B cell (primary cell): ENCODE measurements at regions not wholly inside any gene's neighbourhood (a gene's known extent, or its start where the extent isn't known, plus 50 kb on each side); places are given as distances from the start of the nearest gene placed in this dataset.

Source experiments
- ATAC-seq: fragments of 200-7000 bp; cut with Tn5 transposase; one replicate; pipeline ENCODE4 v1.10.0; 2021; ENCODE audit warnings: low read depth, mild to moderate bottlenecking, moderate number of reproducible peaks, moderate library complexity
- CTCF ChIA-PET: fragments of 350-600 bp; sonication (Branson Sonifier 250); formaldehyde crosslinking; loops from one replicate; lab custom pipeline; 2021; ENCODE audit warnings: antibody characterized with exemption, inconsistent platforms; lab: Charles Lee
- POLR2A ChIA-PET: fragments of 350-600 bp; sonication (Branson Sonifier 250); formaldehyde crosslinking; loops from one replicate; lab custom pipeline; 2021; ENCODE audit warnings: antibody characterized with exemption; lab: Charles Lee
- DNase-seq: peaks from one replicate; pipeline ENCODE4 v3.0.0; 2013
- H2AFZ ChIP-seq: 2 replicates; pipeline ENCODE4 v1.6.1; 2012; ENCODE audit warnings: mild to moderate bottlenecking, low read depth, low read length; ENCODE audit not compliant: insufficient read depth, poor library complexity, severe bottlenecking
- H3K27ac ChIP-seq, 2 donors: 1 replicate in 1 of 2; 2 replicates in 1 of 2; pipeline ENCODE4 v1.5.1; 2012 to 2013; ENCODE audit warnings: low read length in 2 of 2, mild to moderate bottlenecking in 2 of 2, moderate library complexity in 1 of 2
- H3K27me3 ChIP-seq, 4 experiments: fragments of 200-600 bp in 1 of 4; sonication (generic) in 1 of 4; replicated peaks in 1 of 4; 1 replicate in 2 of 4; 2 replicates in 2 of 4; pipeline versions ENCODE4 v1.6.1 to v1.7.0; 2013 to 2016; ENCODE audit warnings: low read length in 3 of 4, mild to moderate bottlenecking in 2 of 4, mixed read lengths in 1 of 4, moderate library complexity in 1 of 4; ENCODE audit not compliant: insufficient read depth in 4 of 4, control insufficient read depth in 3 of 4; ENCODE audit errors: control extremely low read depth in 1 of 4
- H3K36me3 ChIP-seq, 2 experiments: replicated peaks in 1 of 2; 1 replicate in 1 of 2; 2 replicates in 1 of 2; pipeline versions ENCODE4 v1.6.1 to v1.7.1; 2013; ENCODE audit warnings: low read length in 1 of 2; ENCODE audit not compliant: insufficient read depth in 2 of 2, control insufficient read depth in 1 of 2; ENCODE audit errors: control extremely low read depth in 1 of 2, extremely low read depth in 1 of 2
- H3K4me1 ChIP-seq, 2 donors: fragments of 200-600 bp in 1 of 2; sonication (generic) in 1 of 2; 1 replicate in 1 of 2; 2 replicates in 1 of 2; pipeline versions ENCODE4 v1.5.1 to v1.6.1; 2013 to 2017; ENCODE audit warnings: low read length in 2 of 2; ENCODE audit not compliant: control insufficient read depth in 2 of 2, insufficient read depth in 2 of 2
- H3K4me2 ChIP-seq: replicated peaks from 2 replicates; pipeline ENCODE3; 2012; ENCODE audit warnings: mild to moderate bottlenecking, low read depth, low read length; ENCODE audit not compliant: poor library complexity, severe bottlenecking
- H3K4me3 ChIP-seq, 5 experiments: fragments of 200-600 bp in 1 of 5; sonication (generic) in 1 of 5; 1 replicate in 3 of 5; 2 replicates in 2 of 5; pipeline versions ENCODE4 v1.5.1 to v1.7.0; 2011 to 2016; ENCODE audit warnings: low read length in 4 of 5, mild to moderate bottlenecking in 4 of 5, low read depth in 2 of 5, control low read depth in 1 of 5, moderate library complexity in 1 of 5; ENCODE audit not compliant: insufficient read depth in 1 of 5; ENCODE audit errors: control extremely low read depth in 1 of 5, extremely low read depth in 1 of 5
- H3K79me2 ChIP-seq: fragments of 200-600 bp; sonication (generic); one replicate; pipeline ENCODE4 v1.6.0; 2016; ENCODE audit warnings: low read length; ENCODE audit not compliant: control insufficient read depth, insufficient read depth
- H3K9ac ChIP-seq: fragments of 200-600 bp; sonication (generic); 2 replicates; pipeline ENCODE4 v1.6.1; 2017; ENCODE audit warnings: mild to moderate bottlenecking, low read length, moderate library complexity
- H3K9me3 ChIP-seq, 3 donors: one replicate each; pipeline versions ENCODE4 v1.6.1 to v1.7.1; 2013; ENCODE audit warnings: low read length in 2 of 3; ENCODE audit not compliant: control insufficient read depth in 2 of 3, insufficient read depth in 1 of 3; ENCODE audit errors: control extremely low read depth in 1 of 3
- H4K20me1 ChIP-seq: 2 replicates; pipeline ENCODE4 v1.6.0; 2012; ENCODE audit warnings: mild to moderate bottlenecking, low read length; ENCODE audit not compliant: insufficient read depth, control insufficient read depth, poor library complexity, severe bottlenecking
- H3K27ac Mint-ChIP-seq: one replicate; pipeline ENCODE4 v1.8.0; 2021; ENCODE audit warnings: mixed read lengths
- H3K27me3 Mint-ChIP-seq: one replicate; pipeline ENCODE4 v1.8.0; 2021; ENCODE audit warnings: mixed read lengths
- H3K4me1 Mint-ChIP-seq: one replicate; pipeline ENCODE4 v1.8.0; 2021; ENCODE audit warnings: mixed read lengths
- H3K4me3 Mint-ChIP-seq: one replicate; pipeline ENCODE4 v1.8.0; 2021; ENCODE audit warnings: mixed read lengths
- H3K9me3 Mint-ChIP-seq: one replicate; pipeline ENCODE4 v1.8.0; 2022; ENCODE audit warnings: mixed read lengths; ENCODE audit not compliant: insufficient read depth
- EZH2 ChIP-seq: IDR thresholded peaks from 2 replicates; pipeline ENCODE4 v1.6.1; 2012; ENCODE audit warnings: borderline replicate concordance, low read depth, mild to moderate bottlenecking, moderate library complexity, low read length; ENCODE audit not compliant: insufficient read depth, poor library complexity, severe bottlenecking
- WGBS: methylation state at CpG from one replicate; pipeline ENCODE4 v1.1.5; 2013; ENCODE audit warnings: missing lambda C conversion rate; ENCODE audit not compliant: insufficient coverage; 5-methylcytosine and 5-hydroxymethylcytosine counted together
- intact Hi-C: fragments of 100-400 bp; cut with micrococcal nuclease; formaldehyde crosslinking; loops from one replicate; pipeline ENCODE4 v1.10.0; 2022
- TF ChIP-seq, protein P1 (sequence below): fragments of 200-600 bp; IDR thresholded peaks from one replicate; pipeline ENCODE4 v1.8.0; 2022; ENCODE audit warnings: antibody characterized with exemption, mild to moderate bottlenecking

DNA sequence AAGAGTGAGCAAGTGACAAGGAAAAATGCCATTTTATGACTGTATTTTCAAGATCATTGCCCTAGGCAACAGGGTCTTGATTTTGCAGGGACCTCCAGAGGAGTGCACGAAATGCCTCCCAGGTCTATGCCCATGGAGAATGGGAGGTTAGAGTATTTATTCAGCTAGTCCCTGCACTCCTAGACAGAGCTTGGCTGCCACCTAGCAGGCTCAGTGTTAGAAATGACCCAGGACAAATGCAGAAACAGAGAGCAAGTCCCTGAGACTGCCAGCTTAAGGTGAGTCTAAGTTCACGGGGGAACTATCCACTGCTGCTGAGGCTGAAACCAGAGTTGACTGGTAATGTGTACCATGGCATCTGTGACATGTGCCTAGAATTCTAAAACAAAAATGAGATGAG is 506.4 kb downstream of the MED13L start:
- no peaks in the 10 kb centered on the region for H4K20me1 ChIP-seq
- ChIA-PET POLR2A (no interaction called here), CTCF (no interaction called here)
- H3K4me3 ChIP-seq, result no peak overlapping the region
- Mint-ChIP-seq H3K27ac (no peak overlapping the region), H3K4me3 (no peak overlapping the region), H3K4me1 (no peaks in the 10 kb centered on the region), H3K27me3 (peaks cover 6% of the 10 kb centered on the region), H3K9me3 (no peaks in the 10 kb centered on the region)
- no peaks in the 10 kb centered on the region for H3K79me2 ChIP-seq
- H3K9ac ChIP-seq, result no peak overlapping the region
- peaks cover 0 to 5% (median 0%) of the 10 kb centered on the region in 3 donors for H3K9me3 ChIP-seq
- ATAC-seq, result no peak
- H3K4me1 ChIP-seq, result no peaks in the 10 kb centered on the region
- 71% methylated on average over 2 of the region's 2 CpGs for WGBS
- H2AFZ ChIP-seq, result no peak overlapping the region
- TF ChIP-seq, protein P1, sequence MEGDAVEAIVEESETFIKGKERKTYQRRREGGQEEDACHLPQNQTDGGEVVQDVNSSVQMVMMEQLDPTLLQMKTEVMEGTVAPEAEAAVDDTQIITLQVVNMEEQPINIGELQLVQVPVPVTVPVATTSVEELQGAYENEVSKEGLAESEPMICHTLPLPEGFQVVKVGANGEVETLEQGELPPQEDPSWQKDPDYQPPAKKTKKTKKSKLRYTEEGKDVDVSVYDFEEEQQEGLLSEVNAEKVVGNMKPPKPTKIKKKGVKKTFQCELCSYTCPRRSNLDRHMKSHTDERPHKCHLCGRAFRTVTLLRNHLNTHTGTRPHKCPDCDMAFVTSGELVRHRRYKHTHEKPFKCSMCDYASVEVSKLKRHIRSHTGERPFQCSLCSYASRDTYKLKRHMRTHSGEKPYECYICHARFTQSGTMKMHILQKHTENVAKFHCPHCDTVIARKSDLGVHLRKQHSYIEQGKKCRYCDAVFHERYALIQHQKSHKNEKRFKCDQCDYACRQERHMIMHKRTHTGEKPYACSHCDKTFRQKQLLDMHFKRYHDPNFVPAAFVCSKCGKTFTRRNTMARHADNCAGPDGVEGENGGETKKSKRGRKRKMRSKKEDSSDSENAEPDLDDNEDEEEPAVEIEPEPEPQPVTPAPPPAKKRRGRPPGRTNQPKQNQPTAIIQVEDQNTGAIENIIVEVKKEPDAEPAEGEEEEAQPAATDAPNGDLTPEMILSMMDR, result no peak
- TF ChIP-seq EZH2, result no peak
- DNase-seq, result no peak
- no peak overlapping the region for H3K4me2 ChIP-seq
- intact Hi-C loops, result no loop called here
- no peak overlapping the region for H3K27ac ChIP-seq
- no peaks in the 10 kb centered on the region for H3K36me3 ChIP-seq
- no peaks in the 10 kb centered on the region for H3K27me3 ChIP-seq

DNA sequence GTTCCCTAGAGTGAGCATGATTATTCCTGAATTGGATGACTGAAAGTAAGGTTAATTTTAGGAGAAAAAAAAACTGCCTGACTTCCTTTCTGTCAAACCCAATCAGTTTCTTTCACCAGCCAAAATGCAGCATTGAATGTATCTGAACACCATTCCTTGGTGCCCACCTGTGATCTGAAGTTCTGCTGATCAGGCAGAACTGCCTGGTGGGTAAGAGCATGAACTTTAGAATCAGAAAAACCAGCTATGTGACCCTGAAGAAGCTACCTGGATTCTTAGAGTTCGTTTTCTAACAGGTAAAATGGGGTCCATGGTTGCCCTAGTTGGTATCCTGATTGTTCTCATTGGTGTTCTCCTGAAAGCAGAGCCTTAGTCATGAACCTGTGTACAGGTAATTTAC is 506.9 kb downstream of the MED13L start:
- CTCF ChIA-PET, result no interaction called here
- intact Hi-C loops, result no loop called here
- no peaks in the 10 kb centered on the region for H3K4me1 Mint-ChIP-seq
- DNase-seq, result no peak
- no peaks in the 10 kb centered on the region for H3K9me3 Mint-ChIP-seq
- TF ChIP-seq, protein P1, result no peak
- no peak for TF ChIP-seq EZH2
- Histone ChIP-seq H3K79me2 (no peaks in the 10 kb centered on the region), H3K9me3 (peaks cover 0 to 5% (median 0%) of the 10 kb centered on the region in 3 donors), H3K36me3 (no peaks in the 10 kb centered on the region), H3K27me3 (no peaks in the 10 kb centered on the region), H3K4me1 (no peaks in the 10 kb centered on the region), H4K20me1 (no peaks in the 10 kb centered on the region), H3K27ac (no peak overlapping the region), H2AFZ (no peak overlapping the region), H3K4me3 (no peak overlapping the region), H3K9ac (no peak overlapping the region), H3K4me2 (no peak overlapping the region)
- WGBS, result 60% methylated on average over 1 of the region's 1 CpG
- no peak for ATAC-seq
- POLR2A ChIA-PET, result no interaction called here
- H3K27ac Mint-ChIP-seq, result no peak overlapping the region
- peaks cover 6% of the 10 kb centered on the region for H3K27me3 Mint-ChIP-seq
- no peak overlapping the region for H3K4me3 Mint-ChIP-seq
